AG04450 (cell line): ENCODE measurements at regions not wholly inside any gene's neighbourhood (a gene's known extent, or its start where the extent isn't known, plus 50 kb on each side); places are given as distances from the start of the nearest gene placed in this dataset.
"Not testable (repeated sequence)": the region's sequence is repeated elsewhere in the genome, so short reads cannot be mapped to it uniquely, and the experiment has no call there.

Experiments
- CTCF ChIA-PET: fragments of 300-600, 350-600 bp; formaldehyde crosslinking; extraction: SDS; loops from one replicate; lab custom pipeline; 2022; ENCODE audit warnings: antibody characterized with exemption, inconsistent platforms; lab: Charles Lee
- POLR2A ChIA-PET: fragments of 350-600 bp; formaldehyde crosslinking; extraction: SDS; loops from one replicate; lab custom pipeline; 2021; ENCODE audit warnings: antibody characterized with exemption, inconsistent platforms; lab: Yijun Ruan, JAX
- DNase-seq: peaks from one replicate; pipeline ENCODE4 v3.0.0-alpha.2; 2011; ENCODE audit warnings: low read depth, low spot score
- H3K27ac ChIP-seq: one replicate; pipeline ENCODE4 v1.5.1; 2012; ENCODE audit warnings: low read depth, low read length, control low read depth
- H3K27me3 ChIP-seq: one replicate; pipeline ENCODE4 v1.6.0; 2012; ENCODE audit warnings: low read length; ENCODE audit not compliant: control insufficient read depth, insufficient read depth
- H3K4me3 ChIP-seq: 2 replicates; pipeline ENCODE4 v1.5.1; 2011; ENCODE audit warnings: mild to moderate bottlenecking, low read depth, low read length, control low read depth
- H3K9me3 ChIP-seq: 2 replicates; pipeline ENCODE4 v1.5.1; 2012; ENCODE audit warnings: low read length; ENCODE audit not compliant: control insufficient read depth, insufficient read depth
- TF ChIP-seq, protein P1 (sequence below): IDR thresholded peaks from 2 replicates; pipeline ENCODE4 v1.5.1; 2011; ENCODE audit warnings: low read depth, low read length, control low read depth, inconsistent platforms

DNA sequence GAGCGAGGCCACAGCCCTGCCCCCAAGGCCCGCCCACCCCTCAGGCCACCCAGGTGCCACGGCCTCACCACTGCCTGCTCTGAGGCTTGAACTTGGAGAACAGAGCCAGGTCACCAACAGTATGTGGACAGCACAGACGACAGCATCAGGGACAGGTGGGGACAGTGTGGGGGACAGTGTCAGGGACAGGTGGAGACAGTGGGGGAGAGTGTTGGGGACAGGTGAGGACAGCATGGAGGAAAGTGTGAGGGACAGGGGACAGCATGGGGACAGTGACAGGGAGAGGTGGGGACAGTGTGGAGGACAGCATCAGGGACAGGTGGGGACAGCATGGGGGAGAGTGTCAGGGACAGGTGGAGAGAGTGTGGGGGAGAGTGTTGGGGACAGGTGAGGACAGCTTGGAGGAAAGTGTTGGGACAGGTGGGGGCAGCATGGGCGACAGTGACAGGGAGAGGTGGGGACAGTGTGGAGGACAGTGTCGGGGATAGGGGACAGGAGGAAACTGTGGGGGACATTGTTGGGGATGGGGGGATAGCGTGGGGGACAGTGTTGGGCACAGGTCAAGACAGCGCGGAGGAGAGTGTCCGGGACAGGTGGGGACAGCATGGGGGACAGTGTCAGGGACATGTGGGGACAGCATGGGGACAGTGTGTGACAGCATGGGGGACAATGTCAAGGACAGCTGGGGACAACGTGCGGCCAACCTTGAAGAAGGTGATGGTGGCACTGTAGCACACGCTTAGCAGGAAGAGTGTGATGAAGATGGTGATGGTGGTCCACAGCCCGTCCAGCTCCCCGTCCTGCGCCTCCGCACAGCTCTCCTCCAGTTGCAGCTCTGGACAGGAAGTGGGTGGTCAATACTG lies 114.9 kb downstream of the TMEM121 start:
- ChIA-PET POLR2A (no interaction called here), CTCF (no interaction called here)
- Histone ChIP-seq H3K9me3 (peaks cover 60% of the 10 kb centered on the region), H3K27ac (no peak overlapping the region), H3K4me3 (no peak overlapping the region), H3K27me3 (no peaks in the 10 kb centered on the region)
- no peak for DNase-seq
- TF ChIP-seq, protein P1, sequence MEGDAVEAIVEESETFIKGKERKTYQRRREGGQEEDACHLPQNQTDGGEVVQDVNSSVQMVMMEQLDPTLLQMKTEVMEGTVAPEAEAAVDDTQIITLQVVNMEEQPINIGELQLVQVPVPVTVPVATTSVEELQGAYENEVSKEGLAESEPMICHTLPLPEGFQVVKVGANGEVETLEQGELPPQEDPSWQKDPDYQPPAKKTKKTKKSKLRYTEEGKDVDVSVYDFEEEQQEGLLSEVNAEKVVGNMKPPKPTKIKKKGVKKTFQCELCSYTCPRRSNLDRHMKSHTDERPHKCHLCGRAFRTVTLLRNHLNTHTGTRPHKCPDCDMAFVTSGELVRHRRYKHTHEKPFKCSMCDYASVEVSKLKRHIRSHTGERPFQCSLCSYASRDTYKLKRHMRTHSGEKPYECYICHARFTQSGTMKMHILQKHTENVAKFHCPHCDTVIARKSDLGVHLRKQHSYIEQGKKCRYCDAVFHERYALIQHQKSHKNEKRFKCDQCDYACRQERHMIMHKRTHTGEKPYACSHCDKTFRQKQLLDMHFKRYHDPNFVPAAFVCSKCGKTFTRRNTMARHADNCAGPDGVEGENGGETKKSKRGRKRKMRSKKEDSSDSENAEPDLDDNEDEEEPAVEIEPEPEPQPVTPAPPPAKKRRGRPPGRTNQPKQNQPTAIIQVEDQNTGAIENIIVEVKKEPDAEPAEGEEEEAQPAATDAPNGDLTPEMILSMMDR: no peak

DNA sequence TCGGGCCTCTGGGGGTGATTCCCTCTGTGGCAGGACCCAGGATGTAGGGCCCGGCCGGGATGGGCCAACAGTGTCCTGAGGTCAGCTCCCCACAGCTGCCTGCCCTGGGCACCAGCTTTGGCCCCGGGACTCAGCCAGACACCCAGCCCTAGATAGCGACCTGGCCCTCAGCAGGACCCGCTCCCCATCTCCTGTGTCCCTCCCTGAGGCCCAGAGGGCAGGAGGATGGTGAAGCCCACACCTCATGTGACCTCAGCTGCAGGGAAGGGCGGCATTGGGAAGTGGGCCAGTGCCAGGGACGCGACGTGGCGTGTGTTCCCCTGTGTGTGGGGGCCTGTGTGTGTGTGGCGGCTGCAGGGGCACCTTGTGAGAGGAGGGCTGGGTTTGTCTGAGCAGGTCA lies 115.6 kb downstream of the TMEM121 start:
- DNase-seq, H3K4me3 ChIP-seq, H3K27me3 ChIP-seq, CTCF ChIA-PET, POLR2A ChIA-PET, H3K27ac ChIP-seq: not testable (repeated sequence)
- H3K9me3 ChIP-seq: peaks cover 61% of the 10 kb centered on the region

DNA sequence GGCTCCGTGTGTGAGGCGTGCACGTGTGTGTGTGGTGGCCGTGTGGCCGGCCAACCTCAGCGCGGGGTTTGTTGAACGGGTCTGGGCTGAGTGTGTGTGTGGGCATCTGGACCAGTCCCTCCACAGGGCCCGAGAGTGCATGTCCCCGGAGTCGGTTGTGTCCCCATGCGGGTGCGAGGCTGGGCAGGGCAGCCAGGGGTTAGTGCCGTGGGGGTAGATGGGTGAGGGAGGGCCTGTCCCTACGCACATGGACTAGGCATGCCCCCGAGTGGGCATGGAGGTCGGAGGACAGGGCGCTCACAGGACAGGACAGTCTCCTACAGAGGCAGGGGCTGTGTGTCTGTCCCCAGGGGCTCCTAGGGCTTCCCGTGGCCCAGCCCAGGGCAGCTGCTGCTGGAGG lies 116.1 kb downstream of the TMEM121 start:
- DNase-seq, CTCF ChIA-PET, H3K4me3 ChIP-seq, POLR2A ChIA-PET, H3K27ac ChIP-seq, H3K27me3 ChIP-seq: not testable (repeated sequence)
- H3K9me3 ChIP-seq: peaks cover 61% of the 10 kb centered on the region

DNA sequence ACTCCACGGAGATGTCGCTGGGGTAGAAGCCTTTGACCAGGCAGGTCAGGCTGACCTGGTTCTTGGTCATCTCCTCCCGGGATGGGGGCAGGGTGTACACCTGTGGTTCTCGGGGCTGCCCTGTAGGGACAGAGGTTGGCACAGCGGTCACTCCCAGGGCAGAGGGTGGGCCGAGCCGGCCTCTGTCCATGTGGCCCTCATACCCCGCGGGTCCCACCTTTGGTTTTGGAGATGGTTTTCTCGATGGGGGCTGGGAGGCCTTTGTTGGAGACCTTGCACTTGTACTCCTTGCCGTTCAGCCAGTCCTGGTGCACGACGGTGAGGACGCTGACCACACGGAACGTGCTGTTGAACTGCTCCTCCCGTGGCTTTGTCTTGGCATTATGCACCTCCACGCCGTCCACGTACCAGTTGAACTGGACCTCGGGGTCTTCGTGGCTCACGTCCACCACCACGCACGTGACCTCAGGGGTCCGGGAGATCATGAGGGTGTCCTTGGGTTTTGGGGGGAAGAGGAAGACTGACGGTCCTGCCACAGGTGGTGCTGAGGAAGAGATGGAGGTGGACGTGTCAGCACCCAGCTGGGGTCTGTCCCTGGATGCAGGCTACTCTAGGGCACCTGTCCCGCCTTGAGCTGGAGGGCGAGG lies 117.1 kb downstream of the TMEM121 start:
- H3K27me3 ChIP-seq, DNase-seq, POLR2A ChIA-PET, H3K4me3 ChIP-seq, CTCF ChIA-PET, H3K27ac ChIP-seq: not testable (repeated sequence)
- peaks cover 69% of the 10 kb centered on the region for H3K9me3 ChIP-seq

DNA sequence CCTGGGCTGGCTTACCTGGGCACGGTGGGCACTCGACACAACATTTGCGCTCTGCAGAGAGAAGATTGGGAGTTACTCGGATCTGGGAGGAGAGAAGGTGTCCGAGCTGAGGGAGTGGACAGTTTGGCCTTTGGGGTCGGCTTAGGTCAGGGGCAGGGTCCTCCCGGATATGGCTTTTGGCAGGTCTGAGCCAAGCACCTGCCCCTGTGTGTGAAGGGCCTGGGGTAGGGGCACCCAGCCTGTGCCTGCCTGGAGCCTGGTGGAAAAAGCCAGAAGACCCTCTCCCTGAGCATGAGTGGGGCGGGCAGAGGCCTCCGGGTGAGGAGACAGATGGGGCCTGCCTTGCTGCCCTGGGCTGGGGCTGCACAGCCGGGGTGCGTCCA lies 117.7 kb downstream of the TMEM121 start:
- CTCF ChIA-PET, POLR2A ChIA-PET, H3K27ac ChIP-seq, H3K4me3 ChIP-seq, H3K27me3 ChIP-seq, DNase-seq: not testable (repeated sequence)
- peaks cover 74% of the 10 kb centered on the region for H3K9me3 ChIP-seq

DNA sequence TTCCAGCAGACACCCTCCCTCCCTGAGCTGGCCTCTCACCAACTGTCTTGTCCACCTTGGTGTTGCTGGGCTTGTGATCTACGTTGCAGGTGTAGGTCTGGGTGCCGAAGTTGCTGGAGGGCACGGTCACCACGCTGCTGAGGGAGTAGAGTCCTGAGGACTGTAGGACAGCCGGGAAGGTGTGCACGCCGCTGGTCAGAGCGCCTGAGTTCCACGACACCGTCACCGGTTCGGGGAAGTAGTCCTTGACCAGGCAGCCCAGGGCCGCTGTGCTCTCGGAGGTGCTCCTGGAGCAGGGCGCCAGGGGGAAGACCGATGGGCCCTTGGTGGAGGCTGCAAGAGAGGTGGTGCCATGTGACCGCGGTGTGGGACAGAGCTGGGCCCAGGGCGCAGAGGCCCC lies 118.1 kb downstream of the TMEM121 start:
- H3K4me3 ChIP-seq, CTCF ChIA-PET, POLR2A ChIA-PET, H3K27ac ChIP-seq, H3K27me3 ChIP-seq, DNase-seq: not testable (repeated sequence)
- H3K9me3 ChIP-seq: peaks cover 78% of the 10 kb centered on the region

DNA sequence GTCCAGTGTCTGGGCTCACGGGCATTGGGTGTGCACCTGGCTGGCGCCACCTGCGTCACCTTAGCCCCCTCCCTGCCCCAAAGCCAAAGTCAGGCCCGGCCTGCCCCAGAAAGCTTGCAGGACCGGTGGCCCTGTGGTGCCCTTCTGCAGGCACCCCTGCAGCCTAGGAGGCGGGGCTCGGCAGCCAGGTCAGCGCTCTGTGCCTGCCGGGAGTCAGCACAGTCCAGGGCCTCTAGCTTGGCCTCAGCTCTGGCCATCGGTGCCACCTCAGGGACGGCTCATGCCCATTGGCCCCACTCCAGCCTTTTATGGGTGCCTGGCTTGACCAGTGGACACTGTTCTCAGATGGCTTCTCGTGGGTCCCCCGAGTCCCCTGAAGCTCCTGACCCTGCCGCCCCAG lies 118.5 kb downstream of the TMEM121 start:
- H3K27ac ChIP-seq, DNase-seq, H3K4me3 ChIP-seq, H3K27me3 ChIP-seq, POLR2A ChIA-PET, CTCF ChIA-PET: not testable (repeated sequence)
- H3K9me3 ChIP-seq: peaks cover 81% of the 10 kb centered on the region

DNA sequence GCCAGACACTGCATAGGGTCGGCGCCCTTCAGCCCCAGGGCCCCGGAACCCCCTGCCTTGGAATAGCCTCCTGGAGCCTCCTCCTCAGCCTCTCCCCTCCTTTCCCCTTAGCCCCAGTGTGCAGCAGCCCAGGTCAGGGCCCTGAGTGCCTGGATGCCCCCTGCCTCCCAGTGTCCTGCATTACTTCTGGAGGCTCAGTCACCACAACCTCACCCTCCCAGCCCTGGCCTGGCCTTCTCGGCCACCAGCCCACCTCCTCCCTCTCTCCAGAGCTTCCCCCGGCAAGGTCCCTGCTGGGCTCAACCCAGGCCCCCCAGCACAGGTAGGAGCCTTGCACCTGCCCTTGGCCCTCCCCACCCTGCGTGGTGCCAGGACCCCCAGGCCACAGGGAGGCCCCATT lies 119.0 kb downstream of the TMEM121 start:
- H3K27me3 ChIP-seq, H3K4me3 ChIP-seq, CTCF ChIA-PET, DNase-seq, POLR2A ChIA-PET, H3K27ac ChIP-seq: not testable (repeated sequence)
- H3K9me3 ChIP-seq: peaks cover 80% of the 10 kb centered on the region
